SJCRH30 (cell line): ENCODE measurements at regions not wholly inside any gene's neighbourhood (a gene's known extent, or its start where the extent isn't known, plus 50 kb on each side); places are given as distances from the start of the nearest gene placed in this dataset.
"Not testable (repeated sequence)": the region's sequence is repeated elsewhere in the genome, so short reads cannot be mapped to it uniquely, and the experiment has no call there.

Experiments
- DNase-seq, 2 experiments: peaks; one replicate each; pipeline ENCODE4 v3.0.0-alpha.2; 2015 to 2020
- H3K27ac ChIP-seq: fragments of 250-450 bp; sonication (Bioruptor Pico); 2 replicates; pipeline ENCODE4 v1.5.1; 2020; ENCODE audit warnings: mild to moderate bottlenecking, moderate library complexity
- H3K27me3 ChIP-seq: fragments of 250-450 bp; sonication (Bioruptor Pico); 2 replicates; pipeline ENCODE4 v1.5.1; 2020; ENCODE audit warnings: mild to moderate bottlenecking, moderate library complexity
- H3K36me3 ChIP-seq: fragments of 250-450 bp; sonication (Bioruptor Pico); 2 replicates; pipeline ENCODE4 v1.5.1; 2020; ENCODE audit warnings: mild to moderate bottlenecking, moderate library complexity
- H3K4me1 ChIP-seq: fragments of 250-450 bp; sonication (Bioruptor Pico); 2 replicates; pipeline ENCODE4 v1.5.1; 2020; ENCODE audit warnings: mild to moderate bottlenecking, moderate library complexity
- H3K4me3 ChIP-seq: fragments of 250-450 bp; sonication (Bioruptor Pico); 2 replicates; pipeline ENCODE4 v1.5.1; 2020; ENCODE audit warnings: mild to moderate bottlenecking, moderate library complexity
- H3K9me3 ChIP-seq: fragments of 250-450 bp; sonication (Bioruptor Pico); replicated peaks from 2 replicates; pipeline ENCODE4 v1.5.1; 2020; ENCODE audit warnings: mild to moderate bottlenecking, moderate library complexity

- Histone ChIP-seq H3K4me1 (no peaks in the 10 kb centered on the region), H3K27ac (no peak overlapping the region), H3K36me3 (no peaks in the 10 kb centered on the region), H3K27me3 (no peaks in the 10 kb centered on the region), H3K4me3 (no peak overlapping the region), H3K9me3 (no peaks in the 10 kb centered on the region)
- no peak for DNase-seq
Measured at GRCh38 chr6:786946-787763, 94.2 kb upstream of the EXOC2 start.

GRCh38 chr6:783966-784735 lies 91.2 kb upstream of the EXOC2 start:
- Histone ChIP-seq H3K9me3 (no peaks in the 10 kb centered on the region), H3K27ac (no peak overlapping the region), H3K36me3 (no peaks in the 10 kb centered on the region), H3K4me3 (no peak overlapping the region), H3K27me3 (no peaks in the 10 kb centered on the region), H3K4me1 (no peaks in the 10 kb centered on the region)
- no peak for DNase-seq

- Histone ChIP-seq H3K9me3 (no peaks in the 10 kb centered on the region), H3K27ac (no peak overlapping the region), H3K4me1 (no peaks in the 10 kb centered on the region), H3K4me3 (no peak overlapping the region), H3K27me3 (no peaks in the 10 kb centered on the region), H3K36me3 (no peaks in the 10 kb centered on the region)
- no peak for DNase-seq
Measured at GRCh38 chr6:782141-782540, 89.2 kb upstream of the EXOC2 start.

GRCh38 chr6:781350-781961 lies 88.5 kb upstream of the EXOC2 start:
- Histone ChIP-seq H3K4me3 (no peak overlapping the region), H3K9me3 (no peaks in the 10 kb centered on the region), H3K27ac (no peak overlapping the region), H3K4me1 (no peaks in the 10 kb centered on the region), H3K36me3 (no peaks in the 10 kb centered on the region), H3K27me3 (no peaks in the 10 kb centered on the region)
- no peak for DNase-seq

- no peaks in the 10 kb centered on the region for H3K36me3 ChIP-seq
- H3K9me3 ChIP-seq, result no peaks in the 10 kb centered on the region
- no peaks in the 10 kb centered on the region for H3K27me3 ChIP-seq
- no peak overlapping the region for H3K27ac ChIP-seq
- H3K4me1 ChIP-seq, result no peaks in the 10 kb centered on the region
- no peak overlapping the region for H3K4me3 ChIP-seq
- DNase-seq, result no peak
Measured at GRCh38 chr6:780706-781105, 87.8 kb upstream of the EXOC2 start.

GRCh38 chr6:776951-777350 lies 84.0 kb upstream of the EXOC2 start:
- no peaks in the 10 kb centered on the region for H3K27me3 ChIP-seq
- no peaks in the 10 kb centered on the region for H3K36me3 ChIP-seq
- no peak overlapping the region for H3K4me3 ChIP-seq
- H3K9me3 ChIP-seq, result no peaks in the 10 kb centered on the region
- DNase-seq, result no peak
- no peaks in the 10 kb centered on the region for H3K4me1 ChIP-seq
- no peak overlapping the region for H3K27ac ChIP-seq

- DNase-seq, result no peak
- Histone ChIP-seq H3K36me3 (no peaks in the 10 kb centered on the region), H3K9me3 (no peaks in the 10 kb centered on the region), H3K4me3 (no peak overlapping the region), H3K4me1 (no peaks in the 10 kb centered on the region), H3K27me3 (no peaks in the 10 kb centered on the region), H3K27ac (no peak overlapping the region)
Measured at GRCh38 chr6:776528-776931, 83.6 kb upstream of the EXOC2 start.

GRCh38 chr6:775863-776262 lies 82.9 kb upstream of the EXOC2 start:
- Histone ChIP-seq H3K36me3 (no peaks in the 10 kb centered on the region), H3K4me1 (no peaks in the 10 kb centered on the region), H3K27me3 (no peaks in the 10 kb centered on the region), H3K9me3 (no peaks in the 10 kb centered on the region), H3K27ac (no peak overlapping the region), H3K4me3 (no peak overlapping the region)
- no peak for DNase-seq

GRCh38 chr6:771683-772082 lies 78.7 kb upstream of the EXOC2 start:
- not testable (repeated sequence) for DNase-seq, H3K4me3 ChIP-seq, H3K9me3 ChIP-seq, H3K36me3 ChIP-seq, H3K4me1 ChIP-seq, H3K27ac ChIP-seq, H3K27me3 ChIP-seq

- Histone ChIP-seq H3K36me3 (no peaks in the 10 kb centered on the region), H3K4me1 (no peaks in the 10 kb centered on the region), H3K9me3 (no peaks in the 10 kb centered on the region), H3K4me3 (no peak overlapping the region), H3K27ac (no peak overlapping the region), H3K27me3 (no peaks in the 10 kb centered on the region)
- DNase-seq, result no peak
Measured at GRCh38 chr6:767755-768512, 75.0 kb upstream of the EXOC2 start.

- no peak overlapping the region for H3K4me3 ChIP-seq
- no peaks in the 10 kb centered on the region for H3K9me3 ChIP-seq
- no peaks in the 10 kb centered on the region for H3K27me3 ChIP-seq
- no peaks in the 10 kb centered on the region for H3K4me1 ChIP-seq
- H3K36me3 ChIP-seq, result no peaks in the 10 kb centered on the region
- no peak overlapping the region for H3K27ac ChIP-seq
- DNase-seq, result no peak
Measured at GRCh38 chr6:766625-767024, 73.7 kb upstream of the EXOC2 start.

- Histone ChIP-seq H3K27me3 (no peaks in the 10 kb centered on the region), H3K4me3 (no peak overlapping the region), H3K9me3 (no peaks in the 10 kb centered on the region), H3K27ac (no peak overlapping the region), H3K4me1 (no peaks in the 10 kb centered on the region), H3K36me3 (no peaks in the 10 kb centered on the region)
- DNase-seq, result no peak
Measured at GRCh38 chr6:761997-762396, 69.1 kb upstream of the EXOC2 start.

- Histone ChIP-seq H3K9me3 (no peaks in the 10 kb centered on the region), H3K4me1 (no peaks in the 10 kb centered on the region), H3K27ac (no peak overlapping the region), H3K36me3 (no peaks in the 10 kb centered on the region), H3K4me3 (no peak overlapping the region), H3K27me3 (no peaks in the 10 kb centered on the region)
- no peak for DNase-seq
Measured at GRCh38 chr6:760982-761955, 68.3 kb upstream of the EXOC2 start.

- Histone ChIP-seq H3K4me1 (no peaks in the 10 kb centered on the region), H3K27ac (no peak overlapping the region), H3K4me3 (no peak overlapping the region), H3K36me3 (no peaks in the 10 kb centered on the region), H3K27me3 (no peaks in the 10 kb centered on the region), H3K9me3 (no peaks in the 10 kb centered on the region)
- no peak for DNase-seq
Measured at GRCh38 chr6:759729-760128, 66.8 kb upstream of the EXOC2 start.
